Osteoblast (primary cell): ENCODE measurements at regions not wholly inside any gene's neighbourhood (a gene's known extent, or its start where the extent isn't known, plus 50 kb on each side); places are given as distances from the start of the nearest gene placed in this dataset.

ENCODE experiments used
- DNase-seq: peaks from one replicate; pipeline ENCODE4 v3.0.0; 2011; ENCODE audit warnings: low spot score, mixed read lengths; ENCODE audit not compliant: insufficient read length; ENCODE audit errors: missing footprints
- H2AFZ ChIP-seq: 2 replicates; pipeline ENCODE4 v1.6.0; 2011; ENCODE audit warnings: mild to moderate bottlenecking, low read length
- H3K27ac ChIP-seq: 2 replicates; pipeline ENCODE4 v1.5.1; 2011; ENCODE audit warnings: mild to moderate bottlenecking, low read depth, low read length, moderate library complexity
- H3K27me3 ChIP-seq: 2 replicates; pipeline ENCODE4 v1.6.0; 2012; ENCODE audit warnings: mild to moderate bottlenecking, control low read depth, inconsistent platforms, low read length, moderate library complexity; ENCODE audit not compliant: insufficient read depth
- H3K36me3 ChIP-seq: 2 replicates; pipeline ENCODE4 v1.5.1; 2011; ENCODE audit warnings: mild to moderate bottlenecking, low read length, control low read depth, moderate library complexity; ENCODE audit not compliant: insufficient read depth
- H3K4me1 ChIP-seq: 2 replicates; pipeline ENCODE4 v1.5.1; 2011; ENCODE audit warnings: mild to moderate bottlenecking, low read length, control low read depth, moderate library complexity; ENCODE audit not compliant: insufficient read depth
- H3K4me2 ChIP-seq: 2 replicates; pipeline ENCODE4 v1.6.0; 2011; ENCODE audit warnings: mild to moderate bottlenecking, low read length; ENCODE audit not compliant: insufficient read depth
- H3K4me3 ChIP-seq: fragments of 200-600 bp; sonication (generic); 3 replicates; pipeline ENCODE4 v1.5.1; 2012; ENCODE audit warnings: mild to moderate bottlenecking, low read length, inconsistent platforms; ENCODE audit not compliant: insufficient read depth
- H3K79me2 ChIP-seq: 2 replicates; pipeline ENCODE4 v1.6.0; 2012; ENCODE audit warnings: mild to moderate bottlenecking, low read length, control low read depth, inconsistent platforms; ENCODE audit not compliant: insufficient read depth
- H3K9me3 ChIP-seq: 2 replicates; pipeline ENCODE4 v1.5.1; 2011; ENCODE audit warnings: low read depth, low read length, control low read depth
- H4K20me1 ChIP-seq: 2 replicates; pipeline ENCODE4 v1.6.0; 2012; ENCODE audit warnings: mild to moderate bottlenecking, low read length, control low read depth; ENCODE audit not compliant: insufficient read depth
- TF ChIP-seq, protein P1 (sequence below): IDR thresholded peaks from 2 replicates; pipeline ENCODE4 v1.5.1; 2011; ENCODE audit warnings: mild to moderate bottlenecking, low read depth, low read length, moderate library complexity; ENCODE audit errors: extremely low read depth

- no peak overlapping the region for H3K4me2 ChIP-seq
- H3K27me3 ChIP-seq, result no peaks in the 10 kb centered on the region
- H2AFZ ChIP-seq, result no peak overlapping the region
- no peak for DNase-seq
- H3K9me3 ChIP-seq, result no peaks in the 10 kb centered on the region
- H3K27ac ChIP-seq, result no peak overlapping the region
- H3K79me2 ChIP-seq, result no peaks in the 10 kb centered on the region
- no peaks in the 10 kb centered on the region for H4K20me1 ChIP-seq
- no peaks in the 10 kb centered on the region for H3K4me1 ChIP-seq
- TF ChIP-seq, protein P1, sequence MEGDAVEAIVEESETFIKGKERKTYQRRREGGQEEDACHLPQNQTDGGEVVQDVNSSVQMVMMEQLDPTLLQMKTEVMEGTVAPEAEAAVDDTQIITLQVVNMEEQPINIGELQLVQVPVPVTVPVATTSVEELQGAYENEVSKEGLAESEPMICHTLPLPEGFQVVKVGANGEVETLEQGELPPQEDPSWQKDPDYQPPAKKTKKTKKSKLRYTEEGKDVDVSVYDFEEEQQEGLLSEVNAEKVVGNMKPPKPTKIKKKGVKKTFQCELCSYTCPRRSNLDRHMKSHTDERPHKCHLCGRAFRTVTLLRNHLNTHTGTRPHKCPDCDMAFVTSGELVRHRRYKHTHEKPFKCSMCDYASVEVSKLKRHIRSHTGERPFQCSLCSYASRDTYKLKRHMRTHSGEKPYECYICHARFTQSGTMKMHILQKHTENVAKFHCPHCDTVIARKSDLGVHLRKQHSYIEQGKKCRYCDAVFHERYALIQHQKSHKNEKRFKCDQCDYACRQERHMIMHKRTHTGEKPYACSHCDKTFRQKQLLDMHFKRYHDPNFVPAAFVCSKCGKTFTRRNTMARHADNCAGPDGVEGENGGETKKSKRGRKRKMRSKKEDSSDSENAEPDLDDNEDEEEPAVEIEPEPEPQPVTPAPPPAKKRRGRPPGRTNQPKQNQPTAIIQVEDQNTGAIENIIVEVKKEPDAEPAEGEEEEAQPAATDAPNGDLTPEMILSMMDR, result no peak
- no peaks in the 10 kb centered on the region for H3K36me3 ChIP-seq
- H3K4me3 ChIP-seq, result no peak overlapping the region
Observed at GRCh38 chr17:70370816-70371215, 201.5 kb downstream of the KCNJ2 start.

GRCh38 chr17:70373369-70373768, 204.0 kb downstream of the KCNJ2 start:
- H3K27me3 ChIP-seq, result no peaks in the 10 kb centered on the region
- H3K79me2 ChIP-seq, result no peaks in the 10 kb centered on the region
- H3K9me3 ChIP-seq, result no peaks in the 10 kb centered on the region
- no peak overlapping the region for H3K27ac ChIP-seq
- no peak overlapping the region for H3K4me3 ChIP-seq
- no peak for DNase-seq
- H3K36me3 ChIP-seq, result no peaks in the 10 kb centered on the region
- TF ChIP-seq, protein P1, result no peak
- no peaks in the 10 kb centered on the region for H3K4me1 ChIP-seq
- no peak overlapping the region for H2AFZ ChIP-seq
- no peak overlapping the region for H3K4me2 ChIP-seq
- no peaks in the 10 kb centered on the region for H4K20me1 ChIP-seq

GRCh38 chr17:70374496-70374895, 205.2 kb downstream of the KCNJ2 start:
- no peak overlapping the region for H3K4me2 ChIP-seq
- TF ChIP-seq, protein P1, result no peak
- no peaks in the 10 kb centered on the region for H3K79me2 ChIP-seq
- H3K9me3 ChIP-seq, result no peaks in the 10 kb centered on the region
- no peaks in the 10 kb centered on the region for H4K20me1 ChIP-seq
- H3K27me3 ChIP-seq, result no peaks in the 10 kb centered on the region
- no peaks in the 10 kb centered on the region for H3K36me3 ChIP-seq
- no peak overlapping the region for H3K27ac ChIP-seq
- no peak overlapping the region for H2AFZ ChIP-seq
- no peak for DNase-seq
- H3K4me3 ChIP-seq, result no peak overlapping the region
- H3K4me1 ChIP-seq, result no peaks in the 10 kb centered on the region

- TF ChIP-seq, protein P1, result no peak
- H3K27me3 ChIP-seq, result no peaks in the 10 kb centered on the region
- no peaks in the 10 kb centered on the region for H4K20me1 ChIP-seq
- no peak for DNase-seq
- H3K27ac ChIP-seq, result no peak overlapping the region
- no peaks in the 10 kb centered on the region for H3K36me3 ChIP-seq
- no peaks in the 10 kb centered on the region for H3K79me2 ChIP-seq
- H2AFZ ChIP-seq, result no peak overlapping the region
- no peak overlapping the region for H3K4me3 ChIP-seq
- no peaks in the 10 kb centered on the region for H3K4me1 ChIP-seq
- no peaks in the 10 kb centered on the region for H3K9me3 ChIP-seq
- H3K4me2 ChIP-seq, result no peak overlapping the region
Observed at GRCh38 chr17:70375406-70375805, 206.1 kb downstream of the KCNJ2 start.
